ENCODE measurements at regions not wholly inside any gene's neighbourhood (a gene's known extent, or its start where the extent isn't known, plus 50 kb on each side); places are given as distances from the start of the nearest gene placed in this dataset.
"Not testable (repeated sequence)": the region's sequence is repeated elsewhere in the genome, so short reads cannot be mapped to it uniquely, and the experiment has no call there.

DNA sequence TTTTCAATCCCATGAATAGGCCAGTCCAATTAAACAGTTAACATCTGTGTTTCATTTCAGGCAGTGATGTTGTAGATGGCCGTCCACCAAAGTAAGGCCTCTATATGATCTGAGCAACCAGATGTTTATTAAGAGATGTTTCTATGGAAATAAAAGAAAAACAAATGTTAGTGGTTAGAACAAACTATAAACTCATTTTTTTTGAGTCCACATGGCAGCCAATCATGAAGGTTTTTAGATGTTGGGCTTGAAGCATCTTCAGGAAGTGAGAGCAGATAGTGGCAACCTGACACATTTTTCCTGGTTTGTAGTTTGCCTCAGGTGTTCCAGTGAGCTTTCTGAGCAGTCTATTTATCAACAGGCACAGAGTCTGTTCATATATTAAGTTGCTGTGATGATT is 746.1 kb downstream of the PRIM2 start:
- TF ChIP-seq, protein P1, sequence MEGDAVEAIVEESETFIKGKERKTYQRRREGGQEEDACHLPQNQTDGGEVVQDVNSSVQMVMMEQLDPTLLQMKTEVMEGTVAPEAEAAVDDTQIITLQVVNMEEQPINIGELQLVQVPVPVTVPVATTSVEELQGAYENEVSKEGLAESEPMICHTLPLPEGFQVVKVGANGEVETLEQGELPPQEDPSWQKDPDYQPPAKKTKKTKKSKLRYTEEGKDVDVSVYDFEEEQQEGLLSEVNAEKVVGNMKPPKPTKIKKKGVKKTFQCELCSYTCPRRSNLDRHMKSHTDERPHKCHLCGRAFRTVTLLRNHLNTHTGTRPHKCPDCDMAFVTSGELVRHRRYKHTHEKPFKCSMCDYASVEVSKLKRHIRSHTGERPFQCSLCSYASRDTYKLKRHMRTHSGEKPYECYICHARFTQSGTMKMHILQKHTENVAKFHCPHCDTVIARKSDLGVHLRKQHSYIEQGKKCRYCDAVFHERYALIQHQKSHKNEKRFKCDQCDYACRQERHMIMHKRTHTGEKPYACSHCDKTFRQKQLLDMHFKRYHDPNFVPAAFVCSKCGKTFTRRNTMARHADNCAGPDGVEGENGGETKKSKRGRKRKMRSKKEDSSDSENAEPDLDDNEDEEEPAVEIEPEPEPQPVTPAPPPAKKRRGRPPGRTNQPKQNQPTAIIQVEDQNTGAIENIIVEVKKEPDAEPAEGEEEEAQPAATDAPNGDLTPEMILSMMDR (IDR thresholded peaks at IDR 0.05; ENCODE audit: control extremely low read depth in 1 of 3, insufficient read depth in 1 of 3, low read depth in 1 of 3, low read length in 3 of 3): not testable (repeated sequence)
- not testable (repeated sequence) for TF ChIP-seq SIRT6 (IDR thresholded peaks at IDR 0.05; ENCODE audit: low read length); HDAC2 (IDR thresholded peaks at IDR 0.05; ENCODE audit: borderline replicate concordance in 1 of 2, low read depth in 2 of 2, low read length in 2 of 2); NRF1 (IDR thresholded peaks at IDR 0.05; ENCODE audit: low read depth, low read length); EZH2 (IDR thresholded peaks at IDR 0.05; ENCODE audit: low read depth, low read length, severe bottlenecking); JUND (IDR thresholded peaks at IDR 0.05; ENCODE audit: low read length); FOSL1 (IDR thresholded peaks at IDR 0.05; ENCODE audit: insufficient read depth, low read depth, low read length); POLR2A (IDR thresholded peaks at IDR 0.05; ENCODE audit: control extremely low read depth in 1 of 2, low read depth in 2 of 2, low read length in 2 of 2); TEAD4 (IDR thresholded peaks at IDR 0.05; ENCODE audit: low read depth, low read length); RAD21 (IDR thresholded peaks at IDR 0.05 in 1 of 2, conservative IDR thresholded peaks at IDR 0.05 in 1 of 2; ENCODE audit: low read depth in 2 of 2, low read length in 2 of 2); KDM5A (IDR thresholded peaks at IDR 0.05; ENCODE audit: low read length); JUN (IDR thresholded peaks at IDR 0.05; ENCODE audit: low read depth, low read length); SP2 (IDR thresholded peaks at IDR 0.05; ENCODE audit: low read length); ZNF274 (IDR thresholded peaks at IDR 0.05; ENCODE audit: borderline replicate concordance, extremely low read depth, low read length)
